ENCODE measurements at regions not wholly inside any gene's neighbourhood (a gene's known extent, or its start where the extent isn't known, plus 50 kb on each side); places are given as distances from the start of the nearest gene placed in this dataset.

DNA sequence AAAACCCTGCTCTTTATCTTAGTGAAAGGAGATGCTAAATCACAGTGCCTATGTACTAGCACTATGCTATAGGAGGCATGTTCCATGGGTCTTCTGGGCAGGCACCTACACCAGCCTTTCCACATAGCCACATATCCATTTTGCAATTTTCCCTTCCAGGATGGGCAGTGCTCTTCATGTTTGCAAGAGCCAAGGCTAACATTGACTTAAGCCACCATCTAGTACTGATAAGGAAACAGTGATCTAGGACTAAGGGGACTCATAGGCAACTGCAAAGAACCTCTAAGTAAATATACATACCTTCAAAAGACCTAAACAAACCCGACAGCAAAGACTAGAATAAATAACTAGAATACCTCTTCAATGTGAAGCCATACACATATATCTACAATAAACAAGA, 919.7 kb upstream of the GYPC start:
- TF ChIP-seq CTCF (IDR thresholded peaks at IDR 0.05) (no peak), POLR2A (IDR thresholded peaks at IDR 0.05) (no peak), EP300 (IDR thresholded peaks at IDR 0.05) (no peak), POLR2AphosphoS5 (IDR thresholded peaks at IDR 0.05) (no peak)
